IMR-90 (cell line): ENCODE measurements at regions not wholly inside any gene's neighbourhood (a gene's known extent, or its start where the extent isn't known, plus 50 kb on each side); places are given as distances from the start of the nearest gene placed in this dataset.

Experiments used
- ATAC-seq: fragments of 200-7000 bp; cut with Tn5 transposase; 2 replicates; pipeline ENCODE4 v1.9.1; 2020; ENCODE audit warnings: low read depth, mild to moderate bottlenecking, moderate library complexity
- BruUV-seq: library from RNA; stranded (reverse); fragments of 400-500 nt; replicated peaks from 2 replicates; lab custom pipeline; 2021; lab: Mats Ljungman, UMichigan
- CTCF ChIA-PET: fragments of 300-600 bp; formaldehyde crosslinking; extraction: SDS; loops from one replicate; lab custom pipeline; 2021; ENCODE audit warnings: antibody characterized with exemption; lab: Yijun Ruan, JAX
- POLR2A ChIA-PET: fragments of 300-600 bp; sonication (Branson Sonifier 250); formaldehyde crosslinking; loops from one replicate; lab custom pipeline; 2022; ENCODE audit warnings: antibody characterized with exemption; ENCODE audit not compliant: unreplicated experiment; lab: Charles Lee
- DNase-seq: peaks from one replicate; pipeline ENCODE4 v3.0.0; 2013
- H2AFZ ChIP-seq: replicated peaks from 2 replicates; pipeline ENCODE3; 2013; ENCODE audit warnings: low read length, mild to moderate bottlenecking; ENCODE audit not compliant: poor library complexity
- H2AK5ac ChIP-seq: 2 replicates; pipeline ENCODE4 v1.6.1; 2013; ENCODE audit warnings: low read depth, low read length, inconsistent platforms
- H2AK9ac ChIP-seq: replicated peaks from 2 replicates; pipeline ENCODE3; 2013; ENCODE audit warnings: mild to moderate bottlenecking, low read depth, low read length, moderate library complexity; ENCODE audit not compliant: poor library complexity
- H2BK120ac ChIP-seq: 2 replicates; pipeline ENCODE4 v1.6.1; 2013; ENCODE audit warnings: low read depth, low read length, inconsistent platforms
- H2BK15ac ChIP-seq: 3 replicates; pipeline ENCODE4 v1.6.1; 2013; ENCODE audit warnings: low read depth, low read length, inconsistent platforms
- H2BK20ac ChIP-seq: 2 replicates; pipeline ENCODE4 v1.6.1; 2013; ENCODE audit warnings: low read depth, mild to moderate bottlenecking, inconsistent platforms, low read length, moderate library complexity
- H2BK5ac ChIP-seq: 2 replicates; pipeline ENCODE4 v1.6.1; 2013; ENCODE audit warnings: mild to moderate bottlenecking, low read depth, low read length, inconsistent platforms; ENCODE audit not compliant: poor library complexity, severe bottlenecking
- H3K14ac ChIP-seq: replicated peaks from 2 replicates; pipeline ENCODE4 v1.6.1; 2013; ENCODE audit warnings: low read depth, low read length, inconsistent platforms
- H3K18ac ChIP-seq: 2 replicates; pipeline ENCODE4 v1.6.1; 2013; ENCODE audit warnings: low read depth, low read length, control low read depth
- H3K23ac ChIP-seq: 2 replicates; pipeline ENCODE4 v1.6.1; 2013; ENCODE audit warnings: low read depth, low read length, inconsistent platforms
- H3K27ac ChIP-seq: 2 replicates; pipeline ENCODE4 v1.5.1; 2013; ENCODE audit warnings: mild to moderate bottlenecking, control low read depth, low read length; ENCODE audit not compliant: insufficient read depth
- H3K27me3 ChIP-seq: 2 replicates; pipeline ENCODE4 v1.6.1; 2013; ENCODE audit warnings: low read length; ENCODE audit not compliant: control insufficient read depth, insufficient read depth
- H3K36me3 ChIP-seq: 2 replicates; pipeline ENCODE4 v1.6.1; 2013; ENCODE audit warnings: low read length, mixed read lengths; ENCODE audit not compliant: control insufficient read depth, insufficient read depth
- H3K4ac ChIP-seq: 2 replicates; pipeline ENCODE4 v1.6.1; 2013; ENCODE audit warnings: low read depth, low read length, inconsistent platforms
- H3K4me1 ChIP-seq: 2 replicates; pipeline ENCODE4 v1.6.1; 2013; ENCODE audit warnings: low read length, mixed read lengths; ENCODE audit not compliant: control insufficient read depth, insufficient read depth
- H3K4me2 ChIP-seq: 2 replicates; pipeline ENCODE4 v1.6.1; 2013; ENCODE audit warnings: low read depth, mild to moderate bottlenecking, control low read depth, low read length, moderate library complexity
- H3K4me3 ChIP-seq: 2 replicates; pipeline ENCODE4 v1.5.1; 2013; ENCODE audit warnings: low read depth, mild to moderate bottlenecking, control low read depth, low read length, moderate library complexity; ENCODE audit not compliant: insufficient read depth
- H3K56ac ChIP-seq: 2 replicates; pipeline ENCODE4 v1.6.1; 2013; ENCODE audit warnings: low read length, inconsistent platforms; ENCODE audit not compliant: insufficient read depth; ENCODE audit errors: extremely low read depth
- H3K79me1 ChIP-seq, 2 experiments: 2 replicates each; pipeline ENCODE4 v1.6.1; 2013; ENCODE audit warnings: low read length in 2 of 2, inconsistent platforms in 1 of 2, low read depth in 1 of 2
- H3K9ac ChIP-seq: 2 replicates; pipeline ENCODE4 v1.6.1; 2013; ENCODE audit warnings: low read depth, low read length, control low read depth
- H3K9me1 ChIP-seq: 2 replicates; pipeline ENCODE4 v1.6.1; 2013; ENCODE audit warnings: low read length, inconsistent platforms; ENCODE audit not compliant: insufficient read depth
- H3K9me3 ChIP-seq: 2 replicates; pipeline ENCODE4 v1.6.1; 2013; ENCODE audit warnings: low read length; ENCODE audit not compliant: control insufficient read depth, insufficient read depth
- H4K20me1 ChIP-seq: 2 replicates; pipeline ENCODE4 v1.6.1; 2013; ENCODE audit warnings: low read length, inconsistent platforms; ENCODE audit not compliant: insufficient read depth
- H4K5ac ChIP-seq: 2 replicates; pipeline ENCODE4 v1.6.1; 2013; ENCODE audit warnings: mild to moderate bottlenecking, low read depth, low read length, control low read depth
- H4K8ac ChIP-seq, 2 experiments: 2 replicates each; pipeline ENCODE4 v1.6.1; 2013; ENCODE audit warnings: low read depth in 2 of 2, low read length in 2 of 2, control low read depth in 1 of 2, inconsistent platforms in 1 of 2
- H4K91ac ChIP-seq: 2 replicates; pipeline ENCODE4 v1.6.1; 2013; ENCODE audit warnings: low read depth, low read length, inconsistent platforms; ENCODE audit not compliant: insufficient read depth
- BHLHE40 ChIP-seq: fragments of 150-350 bp; IDR thresholded peaks from 2 replicates; pipeline ENCODE4 v1.6.1; 2016; ENCODE audit warnings: mild to moderate bottlenecking, low read depth, low read length
- CEBPB ChIP-seq: IDR thresholded peaks from 2 replicates; pipeline ENCODE4 v1.6.1; 2012; ENCODE audit warnings: low read depth, low read length, improper control_type of control experiment
- CHD1 ChIP-seq: IDR thresholded peaks from 2 replicates; pipeline ENCODE4 v1.6.1; 2012; ENCODE audit warnings: low read depth, low read length, improper control_type of control experiment
- FOS ChIP-seq: fragments of 150-350 bp; IDR thresholded peaks from 2 replicates; pipeline ENCODE4 v1.6.1; 2016; ENCODE audit warnings: low read depth, low read length
- MAFK ChIP-seq: IDR thresholded peaks from 2 replicates; pipeline ENCODE4 v1.6.1; 2012; ENCODE audit warnings: low read depth, low read length, improper control_type of control experiment
- MAZ ChIP-seq: IDR thresholded peaks from 2 replicates; pipeline ENCODE4 v1.6.1; 2012; ENCODE audit warnings: low read depth, mild to moderate bottlenecking, low read length, improper control_type of control experiment, moderate library complexity, borderline replicate concordance
- MXI1 ChIP-seq: IDR thresholded peaks from 2 replicates; pipeline ENCODE4 v1.6.1; 2012; ENCODE audit warnings: low read depth, mild to moderate bottlenecking, low read length, moderate library complexity, borderline replicate concordance
- POLR2A ChIP-seq: IDR thresholded peaks from 2 replicates; pipeline ENCODE4 v1.6.1; 2012; ENCODE audit warnings: mild to moderate bottlenecking, low read depth, low read length
- RAD21 ChIP-seq: IDR thresholded peaks from 2 replicates; pipeline ENCODE4 v1.6.1; 2012; ENCODE audit warnings: low read length, improper control_type of control experiment
- RCOR1 ChIP-seq: IDR thresholded peaks from 2 replicates; pipeline ENCODE4 v1.6.1; 2012; ENCODE audit warnings: mild to moderate bottlenecking, low read length, improper control_type of control experiment; ENCODE audit not compliant: insufficient replicate concordance
- RFX5 ChIP-seq: IDR thresholded peaks from 2 replicates; pipeline ENCODE4 v1.8.0; 2012; ENCODE audit warnings: low read depth, mild to moderate bottlenecking, low read length, moderate library complexity
- SMC3 ChIP-seq: fragments of 150-350 bp; IDR thresholded peaks from 2 replicates; pipeline ENCODE4 v1.6.1; 2016; ENCODE audit warnings: low read depth, mild to moderate bottlenecking, antibody characterized with exemption, low read length, moderate library complexity
- WGBS, 2 experiments: methylation state at CpG; one replicate each; pipeline versions ENCODE4 v1.1.5 to v1.1.7; 2013; ENCODE audit warnings: missing lambda C conversion rate in 2 of 2; ENCODE audit not compliant: insufficient read length in 1 of 2; ENCODE audit errors: extremely low coverage in 2 of 2; 5-methylcytosine and 5-hydroxymethylcytosine counted together
- dilution Hi-C: fragments of 300-500 bp; cut with HindIII; formaldehyde crosslinking; loops from one replicate; pipeline ENCODE4 v1.14.3; 2018; ENCODE audit warnings: low sequenced_read_pairs; ENCODE audit not compliant: unreplicated experiment
- in situ Hi-C: fragments of 300-500 bp; cut with MboI; formaldehyde crosslinking; loops from 3 replicates; pipeline ENCODE4 v1.14.3; 2019; ENCODE audit warnings: low sequenced_read_pairs, inconsistent platforms, mixed read lengths
- intact Hi-C: fragments of 100-400 bp; cut with micrococcal nuclease; formaldehyde crosslinking; loops from 2 replicates; pipeline ENCODE4 v1.10.0; 2022
- TF ChIP-seq, protein P1 (sequence below): fragments of 150-350 bp; IDR thresholded peaks from 2 replicates; pipeline ENCODE4 v1.6.1; 2017; ENCODE audit warnings: mild to moderate bottlenecking, antibody characterized with exemption, low read length, low read depth
- TF ChIP-seq, protein P2 (sequence below): conservative IDR thresholded peaks from 2 replicates; pipeline ENCODE4 v1.5.1; 2012; ENCODE audit warnings: mild to moderate bottlenecking, low read depth, low read length, improper control_type of control experiment

DNA sequence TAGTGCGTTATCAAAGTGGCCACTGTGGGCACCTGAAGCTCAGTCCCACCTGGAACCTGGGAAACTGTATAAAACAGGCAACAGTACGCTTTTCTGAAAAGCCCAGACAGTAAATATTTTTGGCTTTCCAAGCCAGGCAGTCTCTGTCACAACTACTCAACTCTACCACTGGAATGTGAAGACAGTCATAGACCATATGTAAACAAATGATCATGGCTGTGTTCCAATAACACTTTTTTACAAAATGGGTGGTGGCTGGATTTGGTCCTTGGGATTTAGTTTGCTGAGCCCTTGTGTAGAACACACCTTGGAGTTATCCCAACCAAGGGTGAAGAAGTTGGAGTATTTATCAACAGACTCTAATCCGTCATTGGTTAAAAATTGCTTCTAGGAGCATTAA, 259.9 kb downstream of the SKIDA1 start:
- no peaks in the 10 kb centered on the region for H3K36me3 ChIP-seq
- H4K5ac ChIP-seq, result no peak overlapping the region
- no peaks in the 10 kb centered on the region for H3K9me1 ChIP-seq
- H3K18ac ChIP-seq, result no peak overlapping the region
- no peaks in the 10 kb centered on the region for H4K20me1 ChIP-seq
- H3K4me1 ChIP-seq, result no peaks in the 10 kb centered on the region
- H3K4ac ChIP-seq, result no peak overlapping the region
- TF ChIP-seq SMC3 (no peak), MAFK (no peak), CHD1 (no peak), BHLHE40 (no peak), RFX5 (no peak), FOS (no peak), MXI1 (no peak), POLR2A (no peak), CEBPB (no peak), RAD21 (no peak), RCOR1 (no peak), MAZ (no peak)
- TF ChIP-seq, protein P1, sequence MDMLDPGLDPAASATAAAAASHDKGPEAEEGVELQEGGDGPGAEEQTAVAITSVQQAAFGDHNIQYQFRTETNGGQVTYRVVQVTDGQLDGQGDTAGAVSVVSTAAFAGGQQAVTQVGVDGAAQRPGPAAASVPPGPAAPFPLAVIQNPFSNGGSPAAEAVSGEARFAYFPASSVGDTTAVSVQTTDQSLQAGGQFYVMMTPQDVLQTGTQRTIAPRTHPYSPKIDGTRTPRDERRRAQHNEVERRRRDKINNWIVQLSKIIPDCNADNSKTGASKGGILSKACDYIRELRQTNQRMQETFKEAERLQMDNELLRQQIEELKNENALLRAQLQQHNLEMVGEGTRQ, result no peak
- TF ChIP-seq, protein P2, sequence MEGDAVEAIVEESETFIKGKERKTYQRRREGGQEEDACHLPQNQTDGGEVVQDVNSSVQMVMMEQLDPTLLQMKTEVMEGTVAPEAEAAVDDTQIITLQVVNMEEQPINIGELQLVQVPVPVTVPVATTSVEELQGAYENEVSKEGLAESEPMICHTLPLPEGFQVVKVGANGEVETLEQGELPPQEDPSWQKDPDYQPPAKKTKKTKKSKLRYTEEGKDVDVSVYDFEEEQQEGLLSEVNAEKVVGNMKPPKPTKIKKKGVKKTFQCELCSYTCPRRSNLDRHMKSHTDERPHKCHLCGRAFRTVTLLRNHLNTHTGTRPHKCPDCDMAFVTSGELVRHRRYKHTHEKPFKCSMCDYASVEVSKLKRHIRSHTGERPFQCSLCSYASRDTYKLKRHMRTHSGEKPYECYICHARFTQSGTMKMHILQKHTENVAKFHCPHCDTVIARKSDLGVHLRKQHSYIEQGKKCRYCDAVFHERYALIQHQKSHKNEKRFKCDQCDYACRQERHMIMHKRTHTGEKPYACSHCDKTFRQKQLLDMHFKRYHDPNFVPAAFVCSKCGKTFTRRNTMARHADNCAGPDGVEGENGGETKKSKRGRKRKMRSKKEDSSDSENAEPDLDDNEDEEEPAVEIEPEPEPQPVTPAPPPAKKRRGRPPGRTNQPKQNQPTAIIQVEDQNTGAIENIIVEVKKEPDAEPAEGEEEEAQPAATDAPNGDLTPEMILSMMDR, result no peak
- H3K9ac ChIP-seq, result no peak overlapping the region
- DNase-seq, result peak; percentile 24
- H2BK15ac ChIP-seq, result no peak overlapping the region
- H3K27me3 ChIP-seq, result peaks cover 6% of the 10 kb centered on the region
- no peak overlapping the region for H3K4me3 ChIP-seq
- no peak overlapping the region for H3K14ac ChIP-seq
- no peak overlapping the region for H4K91ac ChIP-seq
- H4K8ac ChIP-seq, result no peak overlapping the region
- H2AK5ac ChIP-seq, result no peak overlapping the region
- no peak overlapping the region for H2BK120ac ChIP-seq
- no peaks in the 10 kb centered on the region for H3K9me3 ChIP-seq
- no peak overlapping the region for H2BK20ac ChIP-seq
- no peak overlapping the region for H3K56ac ChIP-seq
- no peak overlapping the region for H2BK5ac ChIP-seq
- no peak overlapping the region for H2AFZ ChIP-seq
- in situ Hi-C loops, result no loop called here
- no peak overlapping the region for H3K4me2 ChIP-seq
- ChIA-PET POLR2A (no interaction called here), CTCF (no interaction called here)
- ATAC-seq, result no peak; the same call in 1 of the 2 replicates
- H3K23ac ChIP-seq, result no peak overlapping the region
- H3K27ac ChIP-seq, result no peak overlapping the region
- WGBS, 2 experiments, result no CpG with 5 or more reads among the region's 3 CpGs
- BruUV-seq, result no TSS peak
- intact Hi-C loops, result no loop called here
- H3K79me1 ChIP-seq, result no peaks in the 10 kb centered on the region
- H2AK9ac ChIP-seq, result no peak overlapping the region
- dilution Hi-C loops, result no loop called here
